ENCODE measurements at regions not wholly inside any gene's neighbourhood (a gene's known extent, or its start where the extent isn't known, plus 50 kb on each side); places are given as distances from the start of the nearest gene placed in this dataset.
A peak's percentile ranks its signal among the peaks of the same experiment; 100 is the strongest.

GRCh38 chr16:64004116-64004515 is 1117.7 kb downstream of the CDH11 start:
- TF ChIP-seq CTCF (IDR thresholded peaks at IDR 0.05; ENCODE audit: low read depth, low read length): no peak
- no peaks in the 10 kb centered on the region for H3K27me3 ChIP-seq
- no peak overlapping the region for H3K4me3 ChIP-seq
- no peaks in the 10 kb centered on the region for H3K9me3 ChIP-seq (ENCODE audit: low read depth)
- H3K27ac ChIP-seq: peak overlapping the region; percentile 91
- DNase-seq (ENCODE audit: low read depth in 1 of 2, low spot score in 1 of 2): peak in 1 of 2 donors; percentile 18
- H3K36me3 ChIP-seq: no peaks in the 10 kb centered on the region
- H3K4me1 ChIP-seq (ENCODE audit: low read depth): peaks cover 18% of the 10 kb centered on the region

- no peak for DNase-seq (ENCODE audit: low read depth in 1 of 2, low spot score in 1 of 2)
- Histone ChIP-seq H3K4me3 (no peak overlapping the region), H3K4me1 (ENCODE audit: low read depth) (no peaks in the 10 kb centered on the region), H3K36me3 (no peaks in the 10 kb centered on the region), H3K9me3 (ENCODE audit: low read depth) (no peaks in the 10 kb centered on the region), H3K27me3 (no peaks in the 10 kb centered on the region), H3K27ac (no peak overlapping the region)
- TF ChIP-seq CTCF (IDR thresholded peaks at IDR 0.05; ENCODE audit: low read depth, low read length): no peak
These were observed 1126.8 kb downstream of the CDH11 start for GRCh38 chr16:63995025-63995424.

- no peak for TF ChIP-seq CTCF (IDR thresholded peaks at IDR 0.05; ENCODE audit: low read depth, low read length)
- H3K27ac ChIP-seq: no peak overlapping the region
These were observed 1138.5 kb downstream of the CDH11 start for GRCh38 chr16:63983401-63983800.

GRCh38 chr16:63982741-63983140 is 1139.1 kb downstream of the CDH11 start:
- no peak for TF ChIP-seq CTCF (IDR thresholded peaks at IDR 0.05; ENCODE audit: low read depth, low read length)
- no peak for DNase-seq (ENCODE audit: low read depth in 1 of 2, low spot score in 1 of 2)
- Histone ChIP-seq H3K27me3 (no peaks in the 10 kb centered on the region), H3K4me3 (no peak overlapping the region), H3K9me3 (ENCODE audit: low read depth) (no peaks in the 10 kb centered on the region), H3K27ac (no peak overlapping the region), H3K36me3 (no peaks in the 10 kb centered on the region), H3K4me1 (ENCODE audit: low read depth) (no peaks in the 10 kb centered on the region)

More at GRCh38 chr16:63983401-63983800, 1138.5 kb downstream of the CDH11 start:
- H3K4me1 ChIP-seq (ENCODE audit: low read depth): no peaks in the 10 kb centered on the region
- no peaks in the 10 kb centered on the region for H3K27me3 ChIP-seq
- no peaks in the 10 kb centered on the region for H3K9me3 ChIP-seq (ENCODE audit: low read depth)
- no peak for DNase-seq (ENCODE audit: low read depth in 1 of 2, low spot score in 1 of 2)
- H3K36me3 ChIP-seq: no peaks in the 10 kb centered on the region
- H3K4me3 ChIP-seq: no peak overlapping the region

GRCh38 chr16:63982110-63982509 is 1139.8 kb downstream of the CDH11 start:
- no peak for TF ChIP-seq CTCF (IDR thresholded peaks at IDR 0.05; ENCODE audit: low read depth, low read length)
- Histone ChIP-seq H3K4me3 (no peak overlapping the region), H3K36me3 (no peaks in the 10 kb centered on the region), H3K27ac (no peak overlapping the region), H3K27me3 (no peaks in the 10 kb centered on the region), H3K4me1 (ENCODE audit: low read depth) (no peaks in the 10 kb centered on the region), H3K9me3 (ENCODE audit: low read depth) (no peaks in the 10 kb centered on the region)
- DNase-seq (ENCODE audit: low read depth in 1 of 2, low spot score in 1 of 2): no peak

- Histone ChIP-seq H3K9me3 (ENCODE audit: low read depth) (no peaks in the 10 kb centered on the region), H3K27ac (no peak overlapping the region), H3K4me1 (ENCODE audit: low read depth) (no peaks in the 10 kb centered on the region), H3K4me3 (no peak overlapping the region), H3K36me3 (no peaks in the 10 kb centered on the region), H3K27me3 (no peaks in the 10 kb centered on the region)
- DNase-seq (ENCODE audit: low read depth in 1 of 2, low spot score in 1 of 2): peak in 1 of 2 donors; percentile 1
- no peak for TF ChIP-seq CTCF (IDR thresholded peaks at IDR 0.05; ENCODE audit: low read depth, low read length)
These were observed 1140.2 kb downstream of the CDH11 start for GRCh38 chr16:63981639-63982038.

All from cardiac muscle cell (in vitro differentiated cells and primary cell).